Panc1 (cell line): ENCODE measurements at regions not wholly inside any gene's neighbourhood (a gene's known extent, or its start where the extent isn't known, plus 50 kb on each side); places are given as distances from the start of the nearest gene placed in this dataset.

Experiments
- ATAC-seq: fragments of 200-7000 bp; cut with Tn5 transposase; 2 replicates; pipeline ENCODE4 v1.9.1; 2020; ENCODE audit warnings: mild to moderate bottlenecking, moderate library complexity
- BruUV-seq: library from RNA; stranded (reverse); fragments of 400-500 nt; replicated peaks from 2 replicates; lab custom pipeline; 2021; lab: Mats Ljungman, UMichigan
- CTCF ChIA-PET: fragments of 300-600 bp; sonication (Branson Sonifier 250); formaldehyde crosslinking; loops from one replicate; lab custom pipeline; 2022; ENCODE audit warnings: antibody characterized with exemption; lab: Charles Lee
- POLR2A ChIA-PET: fragments of 300-600 bp; sonication (Branson Sonifier 250); formaldehyde crosslinking; loops from one replicate; lab custom pipeline; 2022; ENCODE audit warnings: antibody characterized with exemption; lab: Charles Lee
- DNase-seq: peaks from one replicate; pipeline ENCODE4 v3.0.0-alpha.2; 2010; ENCODE audit warnings: low read depth, low spot score
- H3K27ac ChIP-seq: 2 replicates; pipeline ENCODE4 v1.5.1; 2011; ENCODE audit warnings: mild to moderate bottlenecking, low read length, inconsistent platforms
- H3K27me3 ChIP-seq: fragments of 200-500 bp; sonication (Bioruptor generic); 2 replicates; pipeline ENCODE4 v1.6.0; 2014; ENCODE audit warnings: low read length, inconsistent platforms; ENCODE audit not compliant: control insufficient read depth, insufficient read depth
- H3K36me3 ChIP-seq: fragments of 200-500 bp; sonication (Bioruptor generic); 2 replicates; pipeline ENCODE4 v1.5.1; 2014; ENCODE audit warnings: inconsistent platforms, mild to moderate bottlenecking, low read length, moderate library complexity; ENCODE audit not compliant: control insufficient read depth, insufficient read depth
- H3K4me1 ChIP-seq: 2 replicates; pipeline ENCODE4 v1.5.1; 2011; ENCODE audit warnings: inconsistent platforms, mild to moderate bottlenecking, low read length, moderate library complexity; ENCODE audit not compliant: control insufficient read depth, insufficient read depth
- H3K4me3 ChIP-seq, 2 experiments: 2 replicates each; pipeline ENCODE4 v1.5.1; 2011 to 2012; ENCODE audit warnings: low read depth in 2 of 2, low read length in 2 of 2, mild to moderate bottlenecking in 2 of 2, inconsistent platforms in 1 of 2, moderate library complexity in 1 of 2
- H3K9me3 ChIP-seq: fragments of 200-500 bp; sonication (Bioruptor generic); 2 replicates; pipeline ENCODE4 v1.5.1; 2014; ENCODE audit warnings: low read depth, mild to moderate bottlenecking, inconsistent platforms, low read length, moderate library complexity; ENCODE audit not compliant: control insufficient read depth, insufficient read depth
- POLR2AphosphoS5 ChIP-seq: IDR thresholded peaks from 2 replicates; pipeline ENCODE4 v1.6.1; 2012; ENCODE audit warnings: mild to moderate bottlenecking, low read depth, low read length, moderate library complexity
- SIN3A ChIP-seq: IDR thresholded peaks from 2 replicates; pipeline ENCODE4 v1.6.1; 2012; ENCODE audit warnings: low read depth, mild to moderate bottlenecking, low read length, moderate library complexity, borderline replicate concordance; ENCODE audit not compliant: insufficient read depth
- TCF7L2 ChIP-seq: IDR thresholded peaks from 2 replicates; pipeline ENCODE4 v1.6.1; 2011; ENCODE audit warnings: mild to moderate bottlenecking, low read depth, low read length, inconsistent platforms
- in situ Hi-C: cut with HindIII; loops from 2 replicates; pipeline ENCODE4 v1.10.0; 2016; ENCODE audit warnings: low sequenced_read_pairs, low pct_unique_long_range_greater_than_20kb
- intact Hi-C: fragments of 100-400 bp; cut with micrococcal nuclease; formaldehyde crosslinking; loops from one replicate; pipeline ENCODE4 v1.10.0; 2022; ENCODE audit not compliant: unreplicated experiment
- TF ChIP-seq, protein P1 (sequence below), 2 experiments: IDR thresholded peaks; 2 replicates each; pipeline ENCODE4 v1.6.1; 2011 to 2012; ENCODE audit warnings: low read depth in 2 of 2, control low read depth in 1 of 2, low read length in 1 of 2, mild to moderate bottlenecking in 1 of 2, moderate library complexity in 1 of 2; ENCODE audit not compliant: insufficient read depth in 1 of 2
- TF ChIP-seq, protein P2 (sequence below): fragments of 450-650 bp; IDR thresholded peaks from 2 replicates; pipeline ENCODE4 v1.5.1; 2017; ENCODE audit warnings: mild to moderate bottlenecking

DNA sequence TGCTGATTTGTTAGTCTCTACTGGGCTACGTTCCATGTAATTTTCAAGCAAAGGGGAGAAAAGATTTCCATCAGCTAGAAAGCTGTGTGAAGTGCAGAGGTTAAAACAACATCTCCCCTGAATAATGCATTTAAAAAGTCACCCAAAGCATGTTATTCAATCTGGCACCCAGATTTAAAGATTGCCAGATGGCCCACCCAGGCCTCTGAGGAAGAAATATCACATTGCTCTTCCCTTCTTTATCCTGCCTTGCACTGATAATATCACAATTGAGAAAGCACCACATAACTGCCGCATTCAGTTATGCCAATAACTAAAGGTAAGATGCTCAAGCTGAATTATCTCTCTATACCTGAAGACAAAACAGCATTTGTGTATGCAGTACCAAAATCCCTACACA is 119.4 kb upstream of the PUM3 start:
- Histone ChIP-seq H3K4me1 (no peaks in the 10 kb centered on the region), H3K27ac (no peak overlapping the region), H3K36me3 (no peaks in the 10 kb centered on the region), H3K27me3 (no peaks in the 10 kb centered on the region), H3K9me3 (no peaks in the 10 kb centered on the region), H3K4me3 (no peak overlapping the region)
- ChIA-PET CTCF (no interaction called here), POLR2A (no interaction called here)
- in situ Hi-C loops (no loop called here), intact Hi-C loops (no loop called here)
- ATAC-seq (no peak), DNase-seq (no peak)
- TF ChIP-seq TCF7L2, result no peak
- no peak for TF ChIP-seq POLR2AphosphoS5
- TF ChIP-seq SIN3A, result no peak
- TF ChIP-seq, protein P1, sequence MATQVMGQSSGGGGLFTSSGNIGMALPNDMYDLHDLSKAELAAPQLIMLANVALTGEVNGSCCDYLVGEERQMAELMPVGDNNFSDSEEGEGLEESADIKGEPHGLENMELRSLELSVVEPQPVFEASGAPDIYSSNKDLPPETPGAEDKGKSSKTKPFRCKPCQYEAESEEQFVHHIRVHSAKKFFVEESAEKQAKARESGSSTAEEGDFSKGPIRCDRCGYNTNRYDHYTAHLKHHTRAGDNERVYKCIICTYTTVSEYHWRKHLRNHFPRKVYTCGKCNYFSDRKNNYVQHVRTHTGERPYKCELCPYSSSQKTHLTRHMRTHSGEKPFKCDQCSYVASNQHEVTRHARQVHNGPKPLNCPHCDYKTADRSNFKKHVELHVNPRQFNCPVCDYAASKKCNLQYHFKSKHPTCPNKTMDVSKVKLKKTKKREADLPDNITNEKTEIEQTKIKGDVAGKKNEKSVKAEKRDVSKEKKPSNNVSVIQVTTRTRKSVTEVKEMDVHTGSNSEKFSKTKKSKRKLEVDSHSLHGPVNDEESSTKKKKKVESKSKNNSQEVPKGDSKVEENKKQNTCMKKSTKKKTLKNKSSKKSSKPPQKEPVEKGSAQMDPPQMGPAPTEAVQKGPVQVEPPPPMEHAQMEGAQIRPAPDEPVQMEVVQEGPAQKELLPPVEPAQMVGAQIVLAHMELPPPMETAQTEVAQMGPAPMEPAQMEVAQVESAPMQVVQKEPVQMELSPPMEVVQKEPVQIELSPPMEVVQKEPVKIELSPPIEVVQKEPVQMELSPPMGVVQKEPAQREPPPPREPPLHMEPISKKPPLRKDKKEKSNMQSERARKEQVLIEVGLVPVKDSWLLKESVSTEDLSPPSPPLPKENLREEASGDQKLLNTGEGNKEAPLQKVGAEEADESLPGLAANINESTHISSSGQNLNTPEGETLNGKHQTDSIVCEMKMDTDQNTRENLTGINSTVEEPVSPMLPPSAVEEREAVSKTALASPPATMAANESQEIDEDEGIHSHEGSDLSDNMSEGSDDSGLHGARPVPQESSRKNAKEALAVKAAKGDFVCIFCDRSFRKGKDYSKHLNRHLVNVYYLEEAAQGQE (IDR thresholded peaks at IDR 0.05; ENCODE audit: insufficient read depth in 1 of 2, low read depth in 2 of 2, low read length in 1 of 2), result no peak
- TF ChIP-seq, protein P2, sequence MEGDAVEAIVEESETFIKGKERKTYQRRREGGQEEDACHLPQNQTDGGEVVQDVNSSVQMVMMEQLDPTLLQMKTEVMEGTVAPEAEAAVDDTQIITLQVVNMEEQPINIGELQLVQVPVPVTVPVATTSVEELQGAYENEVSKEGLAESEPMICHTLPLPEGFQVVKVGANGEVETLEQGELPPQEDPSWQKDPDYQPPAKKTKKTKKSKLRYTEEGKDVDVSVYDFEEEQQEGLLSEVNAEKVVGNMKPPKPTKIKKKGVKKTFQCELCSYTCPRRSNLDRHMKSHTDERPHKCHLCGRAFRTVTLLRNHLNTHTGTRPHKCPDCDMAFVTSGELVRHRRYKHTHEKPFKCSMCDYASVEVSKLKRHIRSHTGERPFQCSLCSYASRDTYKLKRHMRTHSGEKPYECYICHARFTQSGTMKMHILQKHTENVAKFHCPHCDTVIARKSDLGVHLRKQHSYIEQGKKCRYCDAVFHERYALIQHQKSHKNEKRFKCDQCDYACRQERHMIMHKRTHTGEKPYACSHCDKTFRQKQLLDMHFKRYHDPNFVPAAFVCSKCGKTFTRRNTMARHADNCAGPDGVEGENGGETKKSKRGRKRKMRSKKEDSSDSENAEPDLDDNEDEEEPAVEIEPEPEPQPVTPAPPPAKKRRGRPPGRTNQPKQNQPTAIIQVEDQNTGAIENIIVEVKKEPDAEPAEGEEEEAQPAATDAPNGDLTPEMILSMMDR, result no peak
- no TSS peak for BruUV-seq

DNA sequence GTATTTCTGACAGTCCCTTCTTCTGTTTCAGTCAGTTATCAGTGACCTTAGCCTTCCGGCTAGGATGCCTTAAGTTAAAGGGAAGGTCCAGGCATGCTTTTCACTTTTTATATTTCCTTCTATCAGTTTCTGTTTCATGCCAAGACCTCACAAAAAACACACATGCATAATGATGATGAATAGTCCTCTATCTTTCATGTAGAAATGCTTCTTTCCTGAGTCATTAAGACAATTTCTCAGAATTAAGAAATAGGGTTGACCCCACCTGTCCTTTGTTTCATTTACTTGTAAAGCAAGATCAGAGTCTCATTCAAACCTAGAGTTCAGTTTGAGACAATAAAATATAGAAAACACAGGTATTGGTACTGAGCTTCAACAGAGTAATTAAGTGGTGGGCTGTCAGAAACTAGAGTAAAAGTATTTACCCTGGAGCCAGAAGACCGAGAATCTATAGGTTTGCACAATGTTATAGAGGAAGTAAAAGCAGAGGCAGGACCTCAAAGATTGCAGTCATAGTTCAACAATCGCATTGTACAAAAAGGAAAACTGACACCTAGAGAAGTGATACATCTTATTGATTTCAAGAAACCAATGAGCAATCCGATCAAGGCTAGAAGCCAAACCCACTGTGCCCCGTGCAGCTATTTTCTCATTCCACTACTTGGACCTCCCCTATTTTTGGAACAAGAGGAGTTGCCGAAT is 118.7 kb upstream of the PUM3 start:
- intact Hi-C loops, result no loop called here
- H3K27me3 ChIP-seq, result no peaks in the 10 kb centered on the region

More for the DNA sequence above, 118.7 kb upstream of the PUM3 start:
- POLR2A ChIA-PET, result no interaction called here
- TF ChIP-seq, protein P2, result no peak
- TF ChIP-seq, protein P1 (IDR thresholded peaks at IDR 0.05; ENCODE audit: insufficient read depth in 1 of 2, low read depth in 2 of 2, low read length in 1 of 2), result no peak
- TF ChIP-seq POLR2AphosphoS5, result no peak
- TF ChIP-seq TCF7L2, result no peak
- no peak for TF ChIP-seq SIN3A
- no TSS peak for BruUV-seq
- ATAC-seq (no peak), DNase-seq (no peak)
- CTCF ChIA-PET, result no interaction called here
- no peaks in the 10 kb centered on the region for H3K36me3 ChIP-seq
- H3K4me1 ChIP-seq, result no peaks in the 10 kb centered on the region
- in situ Hi-C loops, result no loop called here
- no peak overlapping the region for H3K4me3 ChIP-seq
- no peak overlapping the region for H3K27ac ChIP-seq
- no peaks in the 10 kb centered on the region for H3K9me3 ChIP-seq
